ENCODE measurements at regions not wholly inside any gene's neighbourhood (a gene's known extent, or its start where the extent isn't known, plus 50 kb on each side); places are given as distances from the start of the nearest gene placed in this dataset.

GRCh38 chr9:81080900-81081299 lies 608.4 kb downstream of the TLE1 start:
- no peak for TF ChIP-seq CTCF (IDR thresholded peaks at IDR 0.05)
- no peak for TF ChIP-seq POLR2A (IDR thresholded peaks at IDR 0.05)
- TF ChIP-seq POLR2AphosphoS5 (IDR thresholded peaks at IDR 0.05): no peak
- TF ChIP-seq EP300 (IDR thresholded peaks at IDR 0.05): no peak

All from upper lobe of left lung (tissue), 4 donors.